Thyroid gland (tissue), 4 donors: ENCODE measurements at regions not wholly inside any gene's neighbourhood (a gene's known extent, or its start where the extent isn't known, plus 50 kb on each side); places are given as distances from the start of the nearest gene placed in this dataset.

Experiments
- DNase-seq, 2 donors: peaks; one replicate each; pipeline ENCODE4 v3.0.0-alpha.2; 2019
- H3K27ac ChIP-seq, 3 donors: fragments of 200-600 bp; sonication (generic); 1 replicate in 2 of 3; 2 replicates in 1 of 3; pipeline ENCODE4 v1.5.1; 2016 to 2019; ENCODE audit warnings: mild to moderate bottlenecking in 1 of 3, moderate library complexity in 1 of 3
- H3K27me3 ChIP-seq: fragments of 200-600 bp; sonication (generic); one replicate; pipeline ENCODE4 v1.5.1; 2019
- H3K36me3 ChIP-seq, 2 donors: fragments of 200-600 bp; sonication (generic); one replicate each; pipeline ENCODE4 v1.5.1; 2016 to 2019
- H3K4me1 ChIP-seq, 2 donors: fragments of 200-600 bp; sonication (generic); one replicate each; pipeline ENCODE4 v1.5.1; 2017 to 2019
- H3K4me3 ChIP-seq, 3 donors: fragments of 200-600 bp; sonication (generic); replicated peaks in 1 of 3; 1 replicate in 2 of 3; 2 replicates in 1 of 3; pipeline ENCODE4 v1.5.1; 2016; ENCODE audit warnings: mild to moderate bottlenecking in 1 of 3
- H3K9me3 ChIP-seq: fragments of 200-600 bp; sonication (generic); one replicate; pipeline ENCODE4 v1.5.1; 2017
- POLR2A ChIP-seq, 2 donors: fragments of 450-650 bp; IDR thresholded peaks; one replicate each; pipeline ENCODE4 v1.6.1; 2017; ENCODE audit warnings: antibody characterized with exemption in 2 of 2, mild to moderate bottlenecking in 2 of 2, moderate library complexity in 1 of 2
- WGBS, 2 donors: methylation state at CpG; one replicate each; pipeline ENCODE4 v1.1.5; 2017; 5-methylcytosine and 5-hydroxymethylcytosine counted together
- intact Hi-C: fragments of 100-400 bp; cut with DNase I; formaldehyde crosslinking; loops from one replicate; pipeline ENCODE4 v1.15.1; 2023
- TF ChIP-seq, protein P1 (sequence below), 6 experiments: fragments of 200-600 bp in 3 of 6; fragments of 450-650 bp in 3 of 6; sonication (generic) in 3 of 6; IDR thresholded peaks; one replicate each; pipeline ENCODE4 v1.5.1; 2016 to 2019; ENCODE audit warnings: antibody characterized with exemption in 6 of 6, mild to moderate bottlenecking in 2 of 6, inconsistent platforms in 1 of 6, moderate library complexity in 1 of 6

DNA sequence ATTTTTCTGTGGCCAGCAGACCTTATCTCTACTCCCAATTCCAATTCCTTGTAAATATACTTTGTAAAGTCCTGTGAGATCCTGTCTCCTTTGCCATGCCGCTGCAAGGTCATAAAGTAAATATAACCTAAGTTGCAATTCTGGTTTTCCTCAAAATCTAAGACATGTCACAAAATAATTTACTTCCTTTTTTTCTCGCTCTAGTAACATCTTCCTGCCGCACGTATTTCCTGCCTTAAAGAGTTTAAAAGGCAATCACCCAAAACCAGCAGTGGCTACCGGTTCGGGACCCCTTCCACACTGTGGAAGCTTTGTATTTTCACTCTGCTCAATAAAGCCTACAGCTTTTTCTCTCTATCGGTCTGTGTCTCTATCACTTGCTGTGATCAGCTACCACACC lies 832.0 kb upstream of the SLITRK5 start:
- no peaks in the 10 kb centered on the region for H3K4me1 ChIP-seq
- no peak for DNase-seq
- TF ChIP-seq, protein P1, sequence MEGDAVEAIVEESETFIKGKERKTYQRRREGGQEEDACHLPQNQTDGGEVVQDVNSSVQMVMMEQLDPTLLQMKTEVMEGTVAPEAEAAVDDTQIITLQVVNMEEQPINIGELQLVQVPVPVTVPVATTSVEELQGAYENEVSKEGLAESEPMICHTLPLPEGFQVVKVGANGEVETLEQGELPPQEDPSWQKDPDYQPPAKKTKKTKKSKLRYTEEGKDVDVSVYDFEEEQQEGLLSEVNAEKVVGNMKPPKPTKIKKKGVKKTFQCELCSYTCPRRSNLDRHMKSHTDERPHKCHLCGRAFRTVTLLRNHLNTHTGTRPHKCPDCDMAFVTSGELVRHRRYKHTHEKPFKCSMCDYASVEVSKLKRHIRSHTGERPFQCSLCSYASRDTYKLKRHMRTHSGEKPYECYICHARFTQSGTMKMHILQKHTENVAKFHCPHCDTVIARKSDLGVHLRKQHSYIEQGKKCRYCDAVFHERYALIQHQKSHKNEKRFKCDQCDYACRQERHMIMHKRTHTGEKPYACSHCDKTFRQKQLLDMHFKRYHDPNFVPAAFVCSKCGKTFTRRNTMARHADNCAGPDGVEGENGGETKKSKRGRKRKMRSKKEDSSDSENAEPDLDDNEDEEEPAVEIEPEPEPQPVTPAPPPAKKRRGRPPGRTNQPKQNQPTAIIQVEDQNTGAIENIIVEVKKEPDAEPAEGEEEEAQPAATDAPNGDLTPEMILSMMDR (IDR thresholded peaks at IDR 0.05): no peak
- TF ChIP-seq POLR2A (IDR thresholded peaks at IDR 0.05): no peak
- H3K9me3 ChIP-seq: no peaks in the 10 kb centered on the region
- H3K36me3 ChIP-seq: no peaks in the 10 kb centered on the region
- 69 to 79% methylated on average over 7 of the region's 7 CpGs for WGBS, 2 donors
- no peak overlapping the region for H3K27ac ChIP-seq
- intact Hi-C loops: no loop called here
- H3K27me3 ChIP-seq: no peaks in the 10 kb centered on the region
- H3K4me3 ChIP-seq: no peak overlapping the region

DNA sequence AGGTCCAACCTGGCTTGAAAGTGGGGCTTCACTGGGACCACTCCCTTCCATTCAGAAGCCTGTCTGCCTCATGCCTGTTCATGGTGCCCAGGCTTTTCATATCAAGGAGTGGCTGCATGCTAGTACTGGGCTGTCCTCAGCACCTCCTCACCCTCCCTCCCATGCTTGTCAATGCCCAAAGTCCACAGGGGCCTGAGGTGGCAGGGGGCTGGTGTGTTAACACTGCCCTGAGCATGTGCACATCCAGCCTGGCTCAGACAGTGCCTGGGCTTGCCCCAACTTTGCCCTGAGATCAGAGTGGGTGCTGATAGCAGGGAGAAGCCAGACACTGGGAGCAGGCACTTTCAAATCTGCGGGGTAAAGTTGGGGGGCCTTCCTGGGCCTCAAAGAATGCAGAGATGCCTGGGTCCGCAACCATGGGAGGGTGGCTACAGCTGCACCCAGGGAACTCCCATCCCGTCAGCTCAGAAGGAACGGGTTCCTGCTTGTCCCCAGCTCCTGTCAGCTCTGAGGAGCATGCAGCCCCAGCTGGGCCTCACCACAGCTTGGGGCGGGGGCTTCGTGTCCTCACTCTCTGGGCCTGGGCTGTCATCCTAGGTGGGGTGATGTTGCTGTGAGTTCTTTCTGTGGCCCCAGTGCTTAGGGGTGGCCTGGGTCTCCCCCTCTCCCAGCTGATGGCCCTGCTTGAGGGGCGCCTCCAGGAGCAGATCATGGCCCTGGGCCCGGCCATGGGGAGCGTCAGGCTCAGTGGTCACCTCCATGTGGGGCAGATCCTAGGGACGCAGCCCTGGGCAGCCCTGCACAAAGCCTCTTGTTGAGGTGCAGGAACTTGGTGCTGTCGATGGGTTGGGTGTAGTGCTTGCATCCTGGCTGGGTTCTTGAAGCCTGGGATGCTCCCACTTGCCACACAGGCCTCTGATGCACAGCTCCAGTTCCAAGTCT lies 830.6 kb upstream of the SLITRK5 start:
- DNase-seq: no peak

DNA sequence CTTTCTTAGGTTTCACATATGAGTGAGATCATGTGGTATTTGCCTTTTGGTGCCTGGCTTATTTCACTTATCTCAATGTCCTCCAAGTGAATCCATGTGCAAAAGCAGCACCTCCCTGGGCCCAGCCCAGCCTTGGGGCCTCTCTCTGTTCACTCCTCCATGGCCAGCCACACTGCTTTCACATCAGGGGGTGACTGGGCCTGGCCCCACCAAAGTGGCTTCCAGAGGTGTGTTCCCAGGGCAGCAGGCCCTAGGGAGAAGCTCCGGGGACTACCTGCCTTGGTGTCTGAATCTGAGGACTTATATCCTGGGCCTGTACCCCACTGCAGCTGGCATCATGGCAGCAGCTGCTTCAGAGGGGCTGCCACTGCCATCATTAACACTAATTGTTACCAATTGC lies 829.9 kb upstream of the SLITRK5 start:
- H3K27me3 ChIP-seq: no peaks in the 10 kb centered on the region

More for the DNA sequence above, 830.6 kb upstream of the SLITRK5 start:
- Histone ChIP-seq H3K27me3 (no peaks in the 10 kb centered on the region), H3K27ac (no peak overlapping the region), H3K4me3 (no peak overlapping the region), H3K9me3 (no peaks in the 10 kb centered on the region), H3K36me3 (no peaks in the 10 kb centered on the region), H3K4me1 (no peaks in the 10 kb centered on the region)
- WGBS, 2 donors: 94 to 95% methylated on average over 4 to 6 of the region's 11 CpGs
- TF ChIP-seq POLR2A (IDR thresholded peaks at IDR 0.05): no peak
- intact Hi-C loops: no loop called here

DNA sequence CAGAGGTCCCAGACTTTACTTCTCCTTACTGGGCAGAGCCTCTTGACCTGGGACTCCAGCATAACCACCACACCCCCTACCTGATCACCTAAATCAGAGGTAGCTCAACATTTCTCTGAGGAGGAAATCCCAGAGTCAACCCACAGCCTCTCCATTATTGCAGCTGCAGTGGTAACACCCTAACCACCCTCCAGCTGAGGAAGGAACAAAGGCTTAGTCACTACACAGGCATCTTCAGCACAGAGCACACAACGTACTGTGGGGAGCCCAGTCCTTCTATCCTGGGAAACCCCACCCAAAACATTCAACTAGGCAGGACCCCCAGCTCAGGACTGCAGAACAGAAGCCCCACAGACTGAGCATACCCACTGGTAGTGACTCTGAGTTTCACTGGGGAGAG lies 824.7 kb upstream of the SLITRK5 start:
- TF ChIP-seq POLR2A (IDR thresholded peaks at IDR 0.05): no peak
- TF ChIP-seq, protein P1 (IDR thresholded peaks at IDR 0.05): no peak
- 71 to 80% methylated on average over 1 of the region's 1 CpG for WGBS, 2 donors
- H3K36me3 ChIP-seq: no peaks in the 10 kb centered on the region
- H3K4me3 ChIP-seq: no peak overlapping the region
- DNase-seq: no peak
- no peaks in the 10 kb centered on the region for H3K4me1 ChIP-seq
- no peaks in the 10 kb centered on the region for H3K9me3 ChIP-seq
- intact Hi-C loops: no loop called here
- H3K27ac ChIP-seq: no peak overlapping the region
- no peaks in the 10 kb centered on the region for H3K27me3 ChIP-seq

More for the DNA sequence above, 829.9 kb upstream of the SLITRK5 start:
- H3K9me3 ChIP-seq: no peaks in the 10 kb centered on the region
- intact Hi-C loops: no loop called here
- H3K4me3 ChIP-seq: no peak overlapping the region
- no peak overlapping the region for H3K27ac ChIP-seq
- DNase-seq: no peak
- 88 to 100% methylated on average over 1 of the region's 1 CpG for WGBS, 2 donors
- H3K36me3 ChIP-seq: no peaks in the 10 kb centered on the region
- no peak for TF ChIP-seq POLR2A (IDR thresholded peaks at IDR 0.05)
- TF ChIP-seq, protein P1 (IDR thresholded peaks at IDR 0.05): no peak
- H3K4me1 ChIP-seq: no peaks in the 10 kb centered on the region

DNA sequence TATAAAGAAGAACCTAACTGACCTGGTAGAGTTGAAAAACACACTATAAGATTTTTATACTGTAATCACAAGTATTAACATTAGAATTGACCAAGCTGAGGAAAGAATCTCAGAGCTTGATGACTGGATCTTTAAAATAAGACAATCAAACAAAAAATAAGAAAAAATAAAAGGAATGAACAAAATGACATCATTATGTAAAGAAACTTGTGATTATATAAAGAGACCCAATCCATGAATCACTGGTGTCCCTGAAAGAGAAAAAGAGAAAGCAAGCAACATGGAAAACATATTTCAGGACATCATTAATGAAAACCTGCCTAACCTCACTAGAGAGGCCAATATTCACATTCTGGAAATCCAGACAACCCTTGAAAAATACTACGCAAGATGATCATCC lies 822.5 kb upstream of the SLITRK5 start:
- TF ChIP-seq, protein P1 (IDR thresholded peaks at IDR 0.05): no peak
- no peak for TF ChIP-seq POLR2A (IDR thresholded peaks at IDR 0.05)
- 94 to 96% methylated on average over 1 of the region's 1 CpG for WGBS, 2 donors

More for the DNA sequence above, 822.5 kb upstream of the SLITRK5 start:
- Histone ChIP-seq H3K36me3 (no peaks in the 10 kb centered on the region), H3K9me3 (no peaks in the 10 kb centered on the region), H3K27ac (no peak overlapping the region), H3K4me3 (no peak overlapping the region), H3K4me1 (no peaks in the 10 kb centered on the region), H3K27me3 (no peaks in the 10 kb centered on the region)
- intact Hi-C loops: no loop called here
- no peak for DNase-seq
